ENCODE measurements at regions not wholly inside any gene's neighbourhood (a gene's known extent, or its start where the extent isn't known, plus 50 kb on each side); places are given as distances from the start of the nearest gene placed in this dataset.

GRCh38 chr1:165119086-165119485 lies 237.4 kb downstream of the LMX1A start:
- Histone ChIP-seq H2AFZ (ENCODE audit: low read depth, low read length) (no peak overlapping the region), H3K27ac (ENCODE audit: low read length, poor library complexity, severe bottlenecking) (no peak overlapping the region), H2BK15ac (ENCODE audit: low read depth, poor library complexity, severe bottlenecking) (no peak overlapping the region), H3K4ac (ENCODE audit: low read depth in 1 of 2, low read length in 2 of 2) (no peak overlapping the region), H3K27me3 (ENCODE audit: control insufficient read depth in 1 of 2, insufficient read depth in 1 of 2, low read length in 2 of 2) (peaks cover 33 to 56% of the 10 kb centered on the region in 2 experiments), H3K14ac (ENCODE audit: low read length in 2 of 2) (no peak overlapping the region), H3K23ac (ENCODE audit: low read length in 2 of 2) (no peak overlapping the region), H3K9ac (ENCODE audit: low read length) (no peak overlapping the region), H2BK5ac (ENCODE audit: low read depth, low read length, poor library complexity, severe bottlenecking) (no peak overlapping the region), H2AK5ac (ENCODE audit: low read length, severe bottlenecking) (no peak overlapping the region), H3K79me1 (replicated peaks; ENCODE audit: low read length, poor library complexity, severe bottlenecking) (no peaks in the 10 kb centered on the region), H3K36me3 (ENCODE audit: control insufficient read depth in 1 of 2, insufficient read depth in 2 of 2, low read depth in 1 of 2, low read length in 2 of 2) (no peaks in the 10 kb centered on the region), H2BK12ac (ENCODE audit: low read length in 2 of 2) (no peak overlapping the region), H3K18ac (ENCODE audit: low read depth in 1 of 2, low read length in 2 of 2) (no peak overlapping the region), H3K4me3 (ENCODE audit: insufficient read depth in 1 of 2, low read depth in 1 of 2, low read length in 2 of 2) (no peak overlapping the region), H4K8ac (ENCODE audit: low read length) (no peak overlapping the region), H3K9me3 (ENCODE audit: control insufficient read depth, low read length) (no peaks in the 10 kb centered on the region), H3K4me2 (ENCODE audit: low read length, poor library complexity, severe bottlenecking) (no peak overlapping the region), H3K4me1 (ENCODE audit: control insufficient read depth, insufficient read depth, low read depth, low read length) (peaks cover 4% of the 10 kb centered on the region), H4K91ac (ENCODE audit: low read length) (no peak overlapping the region), H2BK120ac (ENCODE audit: low read depth, low read length) (no peak overlapping the region)
- no peak for DNase-seq
- WGBS = 48% methylated on average over 2 of the region's 5 CpGs

- no peak overlapping the region for H3K27ac ChIP-seq (ENCODE audit: low read length, poor library complexity, severe bottlenecking)
- H3K4ac ChIP-seq (ENCODE audit: low read depth in 1 of 2, low read length in 2 of 2) = no peak overlapping the region
- H2BK120ac ChIP-seq (ENCODE audit: low read depth, low read length) = no peak overlapping the region
- H4K8ac ChIP-seq (ENCODE audit: low read length) = no peak overlapping the region
- no peaks in the 10 kb centered on the region for H3K79me1 ChIP-seq (replicated peaks; ENCODE audit: low read length, poor library complexity, severe bottlenecking)
- H3K4me3 ChIP-seq (ENCODE audit: insufficient read depth in 1 of 2, low read depth in 1 of 2, low read length in 2 of 2) = no peak overlapping the region
- H2AFZ ChIP-seq (ENCODE audit: low read depth, low read length) = no peak overlapping the region
- no peaks in the 10 kb centered on the region for H3K36me3 ChIP-seq (ENCODE audit: control insufficient read depth in 1 of 2, insufficient read depth in 2 of 2, low read depth in 1 of 2, low read length in 2 of 2)
- no peak overlapping the region for H2BK12ac ChIP-seq (ENCODE audit: low read length in 2 of 2)
- H4K91ac ChIP-seq (ENCODE audit: low read length) = peak overlapping the region; percentile 31
- H3K14ac ChIP-seq (ENCODE audit: low read length in 2 of 2) = no peak overlapping the region
- H2BK5ac ChIP-seq (ENCODE audit: low read depth, low read length, poor library complexity, severe bottlenecking) = no peak overlapping the region
- H3K4me2 ChIP-seq (ENCODE audit: low read length, poor library complexity, severe bottlenecking) = no peak overlapping the region
- no peak overlapping the region for H3K18ac ChIP-seq (ENCODE audit: low read depth in 1 of 2, low read length in 2 of 2)
- H2BK15ac ChIP-seq (ENCODE audit: low read depth, poor library complexity, severe bottlenecking) = no peak overlapping the region
- no peak overlapping the region for H2AK5ac ChIP-seq (ENCODE audit: low read length, severe bottlenecking)
- H3K23ac ChIP-seq (ENCODE audit: low read length in 2 of 2) = no peak overlapping the region
- peaks cover 4% of the 10 kb centered on the region for H3K4me1 ChIP-seq (ENCODE audit: control insufficient read depth, insufficient read depth, low read depth, low read length)
- H3K9me3 ChIP-seq (ENCODE audit: control insufficient read depth, low read length) = no peaks in the 10 kb centered on the region
- H3K9ac ChIP-seq (ENCODE audit: low read length) = no peak overlapping the region
- no peak for DNase-seq
- 7% methylated on average over 29 of the region's 33 CpGs for WGBS
- peaks cover 33 to 47% of the 10 kb centered on the region in 2 experiments for H3K27me3 ChIP-seq (ENCODE audit: control insufficient read depth in 1 of 2, insufficient read depth in 1 of 2, low read length in 2 of 2)
Measured at GRCh38 chr1:165117482-165117881, 239.0 kb downstream of the LMX1A start.

GRCh38 chr1:165116732-165117131 lies 239.8 kb downstream of the LMX1A start:
- peak; percentile 36 for DNase-seq
- no peak overlapping the region for H4K8ac ChIP-seq (ENCODE audit: low read length)
- no peak overlapping the region for H3K9ac ChIP-seq (ENCODE audit: low read length)
- H4K91ac ChIP-seq (ENCODE audit: low read length) = no peak overlapping the region
- H3K23ac ChIP-seq (ENCODE audit: low read length in 2 of 2) = no peak overlapping the region
- no peak overlapping the region for H2AK5ac ChIP-seq (ENCODE audit: low read length, severe bottlenecking)
- H3K36me3 ChIP-seq (ENCODE audit: control insufficient read depth in 1 of 2, insufficient read depth in 2 of 2, low read depth in 1 of 2, low read length in 2 of 2) = no peaks in the 10 kb centered on the region
- H3K9me3 ChIP-seq (ENCODE audit: control insufficient read depth, low read length) = no peaks in the 10 kb centered on the region
- H2BK120ac ChIP-seq (ENCODE audit: low read depth, low read length) = no peak overlapping the region
- H2BK15ac ChIP-seq (ENCODE audit: low read depth, poor library complexity, severe bottlenecking) = no peak overlapping the region
- 6% methylated on average over 6 of the region's 6 CpGs for WGBS
- H3K4me2 ChIP-seq (ENCODE audit: low read length, poor library complexity, severe bottlenecking) = no peak overlapping the region
- no peak overlapping the region for H3K27ac ChIP-seq (ENCODE audit: low read length, poor library complexity, severe bottlenecking)
- H3K4ac ChIP-seq (ENCODE audit: low read depth in 1 of 2, low read length in 2 of 2) = no peak overlapping the region
- no peaks in the 10 kb centered on the region for H3K79me1 ChIP-seq (replicated peaks; ENCODE audit: low read length, poor library complexity, severe bottlenecking)
- no peak overlapping the region for H2AFZ ChIP-seq (ENCODE audit: low read depth, low read length)
- H2BK12ac ChIP-seq (ENCODE audit: low read length in 2 of 2) = no peak overlapping the region
- H3K18ac ChIP-seq (ENCODE audit: low read depth in 1 of 2, low read length in 2 of 2) = no peak overlapping the region
- no peak overlapping the region for H3K4me3 ChIP-seq (ENCODE audit: insufficient read depth in 1 of 2, low read depth in 1 of 2, low read length in 2 of 2)
- no peak overlapping the region for H3K14ac ChIP-seq (ENCODE audit: low read length in 2 of 2)
- no peak overlapping the region for H2BK5ac ChIP-seq (ENCODE audit: low read depth, low read length, poor library complexity, severe bottlenecking)
- peaks cover 4% of the 10 kb centered on the region for H3K4me1 ChIP-seq (ENCODE audit: control insufficient read depth, insufficient read depth, low read depth, low read length)
- peaks cover 33 to 47% of the 10 kb centered on the region in 2 experiments for H3K27me3 ChIP-seq (ENCODE audit: control insufficient read depth in 1 of 2, insufficient read depth in 1 of 2, low read length in 2 of 2)

- Histone ChIP-seq H2AFZ (ENCODE audit: low read depth, low read length) (no peak overlapping the region), H4K8ac (ENCODE audit: low read length) (no peak overlapping the region), H3K4me3 (ENCODE audit: insufficient read depth in 1 of 2, low read depth in 1 of 2, low read length in 2 of 2) (no peak overlapping the region), H3K27ac (ENCODE audit: low read length, poor library complexity, severe bottlenecking) (no peak overlapping the region), H2BK5ac (ENCODE audit: low read depth, low read length, poor library complexity, severe bottlenecking) (no peak overlapping the region), H2BK12ac (ENCODE audit: low read length in 2 of 2) (no peak overlapping the region), H3K18ac (ENCODE audit: low read depth in 1 of 2, low read length in 2 of 2) (no peak overlapping the region), H3K79me1 (replicated peaks; ENCODE audit: low read length, poor library complexity, severe bottlenecking) (no peaks in the 10 kb centered on the region), H3K23ac (ENCODE audit: low read length in 2 of 2) (no peak overlapping the region), H3K4me1 (ENCODE audit: control insufficient read depth, insufficient read depth, low read depth, low read length) (peaks cover 4% of the 10 kb centered on the region), H2BK120ac (ENCODE audit: low read depth, low read length) (no peak overlapping the region), H4K91ac (ENCODE audit: low read length) (no peak overlapping the region), H3K14ac (ENCODE audit: low read length in 2 of 2) (no peak overlapping the region), H2BK15ac (ENCODE audit: low read depth, poor library complexity, severe bottlenecking) (no peak overlapping the region), H3K9me3 (ENCODE audit: control insufficient read depth, low read length) (no peaks in the 10 kb centered on the region), H3K36me3 (ENCODE audit: control insufficient read depth in 1 of 2, insufficient read depth in 2 of 2, low read depth in 1 of 2, low read length in 2 of 2) (no peaks in the 10 kb centered on the region), H3K4me2 (ENCODE audit: low read length, poor library complexity, severe bottlenecking) (no peak overlapping the region), H3K4ac (ENCODE audit: low read depth in 1 of 2, low read length in 2 of 2) (no peak overlapping the region), H3K27me3 (ENCODE audit: control insufficient read depth in 1 of 2, insufficient read depth in 1 of 2, low read length in 2 of 2) (peaks cover 33 to 47% of the 10 kb centered on the region in 2 experiments), H3K9ac (ENCODE audit: low read length) (no peak overlapping the region), H2AK5ac (ENCODE audit: low read length, severe bottlenecking) (no peak overlapping the region)
- WGBS = 64% methylated on average over 1 of the region's 1 CpG
- DNase-seq = no peak
Measured at GRCh38 chr1:165116171-165116570, 240.3 kb downstream of the LMX1A start.
